SJCRH30 (cell line): ENCODE measurements at regions not wholly inside any gene's neighbourhood (a gene's known extent, or its start where the extent isn't known, plus 50 kb on each side); places are given as distances from the start of the nearest gene placed in this dataset.
A peak's percentile ranks its signal among the peaks of the same experiment; 100 is the strongest.
"Not testable (repeated sequence)": the region's sequence is repeated elsewhere in the genome, so short reads cannot be mapped to it uniquely, and the experiment has no call there.

Experiments
- DNase-seq, 2 experiments: peaks; one replicate each; pipeline ENCODE4 v3.0.0-alpha.2; 2015 to 2020
- H3K27ac ChIP-seq: fragments of 250-450 bp; sonication (Bioruptor Pico); 2 replicates; pipeline ENCODE4 v1.5.1; 2020; ENCODE audit warnings: mild to moderate bottlenecking, moderate library complexity
- H3K27me3 ChIP-seq: fragments of 250-450 bp; sonication (Bioruptor Pico); 2 replicates; pipeline ENCODE4 v1.5.1; 2020; ENCODE audit warnings: mild to moderate bottlenecking, moderate library complexity
- H3K36me3 ChIP-seq: fragments of 250-450 bp; sonication (Bioruptor Pico); 2 replicates; pipeline ENCODE4 v1.5.1; 2020; ENCODE audit warnings: mild to moderate bottlenecking, moderate library complexity
- H3K4me1 ChIP-seq: fragments of 250-450 bp; sonication (Bioruptor Pico); 2 replicates; pipeline ENCODE4 v1.5.1; 2020; ENCODE audit warnings: mild to moderate bottlenecking, moderate library complexity
- H3K4me3 ChIP-seq: fragments of 250-450 bp; sonication (Bioruptor Pico); 2 replicates; pipeline ENCODE4 v1.5.1; 2020; ENCODE audit warnings: mild to moderate bottlenecking, moderate library complexity
- H3K9me3 ChIP-seq: fragments of 250-450 bp; sonication (Bioruptor Pico); replicated peaks from 2 replicates; pipeline ENCODE4 v1.5.1; 2020; ENCODE audit warnings: mild to moderate bottlenecking, moderate library complexity

GRCh38 chrX:475926-476723 lies 89.4 kb upstream of the PPP2R3B start:
- Histone ChIP-seq H3K27me3 (no peaks in the 10 kb centered on the region), H3K4me3 (no peak overlapping the region), H3K9me3 (no peaks in the 10 kb centered on the region), H3K4me1 (no peaks in the 10 kb centered on the region), H3K27ac (no peak overlapping the region), H3K36me3 (no peaks in the 10 kb centered on the region)
- DNase-seq = no peak

- Histone ChIP-seq H3K27ac (no peak overlapping the region), H3K36me3 (no peaks in the 10 kb centered on the region), H3K9me3 (no peaks in the 10 kb centered on the region), H3K4me1 (no peaks in the 10 kb centered on the region), H3K4me3 (no peak overlapping the region), H3K27me3 (no peaks in the 10 kb centered on the region)
- no peak for DNase-seq
Observed at GRCh38 chrX:476724-477075, 90.0 kb upstream of the PPP2R3B start.

GRCh38 chrX:477441-478012 lies 90.8 kb upstream of the PPP2R3B start:
- no peak overlapping the region for H3K4me3 ChIP-seq
- no peaks in the 10 kb centered on the region for H3K4me1 ChIP-seq
- H3K9me3 ChIP-seq = no peaks in the 10 kb centered on the region
- no peaks in the 10 kb centered on the region for H3K36me3 ChIP-seq
- H3K27ac ChIP-seq = no peak overlapping the region
- no peaks in the 10 kb centered on the region; the same call in 1 of the 2 replicates for H3K27me3 ChIP-seq
- no peak for DNase-seq

DNA sequence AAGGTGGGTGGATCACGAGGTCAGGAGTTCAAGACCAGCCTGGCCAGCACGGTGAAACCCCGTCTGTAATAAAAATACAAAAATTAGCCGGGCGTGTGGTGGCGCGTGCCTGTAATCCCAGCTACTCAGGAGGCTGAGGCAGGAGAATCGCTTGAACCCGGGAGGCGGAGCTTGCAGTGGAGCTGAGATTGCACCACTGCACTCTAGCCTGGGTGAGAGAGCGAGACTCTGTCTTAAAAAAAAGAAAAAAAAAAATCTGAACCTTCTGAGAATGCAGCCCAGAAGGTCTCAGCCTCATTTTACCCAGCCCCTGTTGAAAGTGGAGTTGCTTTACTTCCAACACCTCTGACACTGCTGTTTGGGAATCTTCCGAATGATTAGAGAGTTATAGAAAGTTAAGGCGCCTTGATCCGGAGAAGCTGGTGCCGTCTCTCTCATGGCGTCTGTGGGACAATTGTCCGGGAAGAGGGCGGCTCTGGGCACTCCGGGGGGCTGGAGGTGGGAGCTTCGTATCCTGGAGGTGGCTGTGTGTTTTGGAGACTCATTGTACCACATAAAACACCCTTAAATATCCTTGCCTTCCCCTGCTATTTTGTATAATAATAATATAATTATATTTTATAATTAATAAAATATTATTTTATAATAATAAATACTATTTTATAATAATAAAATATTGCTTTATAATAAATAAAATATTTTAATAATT lies 92.7 kb upstream of the PPP2R3B start:
- Histone ChIP-seq H3K27me3 (no peaks in the 10 kb centered on the region; the same call in 1 of the 2 replicates), H3K4me3 (no peak overlapping the region), H3K27ac (no peak overlapping the region), H3K36me3 (no peaks in the 10 kb centered on the region), H3K9me3 (no peaks in the 10 kb centered on the region), H3K4me1 (no peaks in the 10 kb centered on the region)
- no peak for DNase-seq

- H3K9me3 ChIP-seq = no peaks in the 10 kb centered on the region
- DNase-seq = peak in 1 of 2 experiments; percentile 6
- no peak overlapping the region for H3K4me3 ChIP-seq
- no peak overlapping the region for H3K27ac ChIP-seq
- no peaks in the 10 kb centered on the region for H3K36me3 ChIP-seq
- no peaks in the 10 kb centered on the region; the same call in 1 of the 2 replicates for H3K27me3 ChIP-seq
- no peaks in the 10 kb centered on the region for H3K4me1 ChIP-seq
Observed at GRCh38 chrX:480861-481417, 94.2 kb upstream of the PPP2R3B start.

DNA sequence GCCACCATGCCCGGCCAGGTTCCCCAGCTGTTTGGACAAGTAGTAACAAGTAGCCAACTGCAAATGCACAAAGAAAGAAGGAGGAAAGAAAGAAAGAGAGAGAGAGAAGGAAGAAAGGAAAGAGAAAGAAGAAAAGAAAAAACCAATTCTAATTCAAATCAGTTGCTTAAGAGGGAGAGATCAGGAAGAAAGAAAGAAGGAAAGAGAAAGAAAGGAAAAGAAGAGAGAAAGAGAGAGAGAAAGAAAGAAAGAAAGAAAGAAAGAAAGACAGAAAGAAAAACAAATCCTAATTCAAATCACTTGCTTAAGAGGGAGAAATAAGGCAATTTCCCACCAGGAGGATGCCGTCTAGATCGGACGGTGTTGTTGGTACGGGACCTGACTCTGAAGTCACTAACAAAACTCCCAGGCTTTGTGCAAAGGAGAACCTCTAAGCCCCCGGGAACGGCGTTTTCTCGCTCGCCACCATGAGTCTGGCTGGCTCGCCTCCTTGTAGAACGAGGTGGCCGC lies 95.5 kb upstream of the PPP2R3B start:
- Histone ChIP-seq H3K9me3 (no peaks in the 10 kb centered on the region), H3K36me3 (no peaks in the 10 kb centered on the region), H3K4me3 (peak overlapping the region; percentile 11; the same call in 1 of the 2 replicates), H3K4me1 (no peaks in the 10 kb centered on the region), H3K27me3 (no peaks in the 10 kb centered on the region; the same call in 1 of the 2 replicates), H3K27ac (no peak overlapping the region)
- peak; percentile 18 to 38 for DNase-seq

- Histone ChIP-seq H3K27me3 (no peaks in the 10 kb centered on the region; the same call in 1 of the 2 replicates), H3K36me3 (no peaks in the 10 kb centered on the region), H3K9me3 (no peaks in the 10 kb centered on the region), H3K27ac (no peak overlapping the region), H3K4me1 (no peaks in the 10 kb centered on the region), H3K4me3 (peak overlapping the region; percentile 11; the same call in 1 of the 2 replicates)
- DNase-seq = no peak
Observed at GRCh38 chrX:482702-483203, 96.0 kb upstream of the PPP2R3B start.

DNA sequence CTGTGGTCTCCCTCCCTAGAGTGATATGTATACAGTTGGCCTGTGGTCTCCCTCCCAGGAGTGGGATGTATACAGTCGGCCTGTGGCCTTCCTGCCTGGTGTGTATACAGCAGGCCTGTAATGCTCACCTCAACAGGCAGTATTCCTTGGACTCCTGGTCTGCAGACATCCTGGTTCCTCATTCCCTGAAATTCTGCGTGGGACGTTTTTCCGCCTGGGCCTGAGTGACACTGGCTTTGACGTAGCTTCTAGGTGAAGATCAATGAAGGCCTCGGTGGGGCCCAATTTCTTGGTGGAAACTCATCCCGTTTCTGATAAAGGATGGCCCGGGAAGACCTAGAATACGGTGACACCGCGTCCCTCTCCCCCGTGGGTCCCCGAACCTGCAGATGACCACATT lies 98.7 kb upstream of the PPP2R3B start:
- Histone ChIP-seq H3K36me3 (no peaks in the 10 kb centered on the region), H3K27me3 (no peaks in the 10 kb centered on the region; the same call in 1 of the 2 replicates), H3K4me3 (no peak overlapping the region), H3K27ac (no peak overlapping the region), H3K4me1 (no peaks in the 10 kb centered on the region), H3K9me3 (no peaks in the 10 kb centered on the region)
- DNase-seq = no peak

DNA sequence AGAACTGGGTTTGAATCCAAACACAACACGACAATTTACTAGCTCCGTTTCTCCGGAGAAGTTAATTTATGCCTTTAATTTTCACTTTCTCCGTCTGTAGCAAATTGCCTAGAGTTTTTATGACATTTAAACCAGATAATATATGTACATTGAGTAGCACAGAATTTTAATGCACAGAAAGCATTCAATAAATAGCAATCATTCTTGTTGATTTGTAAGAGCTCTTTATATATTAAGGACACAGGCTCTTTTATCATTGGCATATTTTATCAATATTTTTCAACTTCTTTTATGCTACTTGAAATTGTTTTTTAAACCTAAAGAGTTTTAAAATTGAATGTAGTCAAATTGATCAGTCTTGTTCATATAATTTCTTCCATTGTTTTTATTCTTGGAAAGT lies 99.6 kb upstream of the PPP2R3B start:
- H3K36me3 ChIP-seq = no peaks in the 10 kb centered on the region
- no peak for DNase-seq
- no peak overlapping the region for H3K27ac ChIP-seq
- H3K4me3 ChIP-seq = no peak overlapping the region
- H3K9me3 ChIP-seq = no peaks in the 10 kb centered on the region
- H3K27me3 ChIP-seq = no peaks in the 10 kb centered on the region; the same call in 1 of the 2 replicates
- no peaks in the 10 kb centered on the region for H3K4me1 ChIP-seq

- no peak for DNase-seq
- no peaks in the 10 kb centered on the region for H3K9me3 ChIP-seq
- no peak overlapping the region for H3K4me3 ChIP-seq
- no peaks in the 10 kb centered on the region for H3K36me3 ChIP-seq
- no peaks in the 10 kb centered on the region for H3K4me1 ChIP-seq
- H3K27ac ChIP-seq = no peak overlapping the region
- no peaks in the 10 kb centered on the region for H3K27me3 ChIP-seq
Observed at GRCh38 chrX:487836-488235, 101.1 kb upstream of the PPP2R3B start.

DNA sequence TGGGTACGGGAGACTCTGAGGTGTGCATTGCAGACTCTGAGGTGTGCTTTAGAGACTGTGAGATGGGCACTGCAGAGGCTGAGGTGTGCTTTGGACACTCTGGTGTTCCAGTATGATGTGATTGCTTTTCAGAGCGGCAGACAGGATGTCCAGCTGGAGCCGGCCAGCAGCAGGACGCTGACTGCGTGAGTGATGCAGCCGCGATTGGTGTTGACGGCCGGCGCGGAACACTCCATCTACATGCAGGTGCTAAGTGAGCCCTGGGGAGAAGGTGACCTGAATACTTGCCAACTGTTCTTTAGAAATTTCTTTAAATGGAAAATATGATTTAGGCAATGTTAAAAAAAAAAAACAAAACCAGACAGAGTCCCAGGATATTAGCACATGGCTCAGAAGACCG lies 103.1 kb upstream of the PPP2R3B start:
- no peaks in the 10 kb centered on the region for H3K4me1 ChIP-seq
- no peaks in the 10 kb centered on the region for H3K9me3 ChIP-seq
- no peaks in the 10 kb centered on the region for H3K36me3 ChIP-seq
- no peaks in the 10 kb centered on the region for H3K27me3 ChIP-seq
- no peak overlapping the region for H3K27ac ChIP-seq
- DNase-seq = no peak
- no peak overlapping the region for H3K4me3 ChIP-seq

DNA sequence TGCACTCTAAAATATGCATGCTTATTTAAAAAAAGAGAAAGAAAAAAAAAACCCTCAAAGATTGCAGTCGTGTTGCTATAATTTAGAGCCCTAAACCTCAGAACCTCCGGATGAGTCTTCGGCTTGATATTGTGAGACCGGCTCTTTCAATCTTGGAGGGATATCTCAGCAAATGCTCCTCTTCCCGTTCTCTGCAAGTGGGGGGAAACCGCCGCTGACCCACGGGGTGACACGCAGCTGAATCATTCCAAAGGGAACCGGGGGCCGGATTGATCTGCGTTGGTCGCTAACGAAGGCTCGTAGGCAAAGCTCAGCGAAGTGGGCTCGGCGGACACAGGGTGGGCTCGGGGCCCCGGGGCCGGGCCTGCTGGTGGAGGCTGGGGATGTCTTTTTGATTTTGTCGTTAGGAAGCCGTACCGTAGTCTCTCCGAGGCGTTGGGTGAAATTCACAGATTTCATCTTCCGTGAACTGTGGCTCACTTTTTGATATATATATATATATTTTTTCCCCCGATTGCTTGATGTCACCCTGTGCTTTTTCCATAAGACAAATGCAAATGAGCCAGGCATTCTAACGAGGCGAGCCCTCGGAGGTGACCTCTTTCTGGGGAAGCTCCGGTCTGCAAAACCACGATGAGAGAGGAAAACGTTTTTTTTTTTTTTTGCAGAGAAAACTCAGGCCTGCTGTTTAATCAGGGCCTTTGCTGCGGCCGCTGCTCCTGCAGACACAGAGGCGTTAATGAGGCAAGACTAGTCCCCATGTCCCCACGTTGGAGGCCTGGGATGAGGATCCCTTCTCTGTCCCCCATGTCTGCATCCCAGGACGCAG lies 110.7 kb upstream of the PPP2R3B start:
- no peaks in the 10 kb centered on the region for H3K9me3 ChIP-seq
- DNase-seq = no peak
- no peaks in the 10 kb centered on the region for H3K27me3 ChIP-seq
- no peaks in the 10 kb centered on the region for H3K36me3 ChIP-seq
- no peak overlapping the region for H3K27ac ChIP-seq
- no peaks in the 10 kb centered on the region for H3K4me1 ChIP-seq
- no peak overlapping the region for H3K4me3 ChIP-seq

GRCh38 chrX:498901-499300 lies 112.2 kb upstream of the PPP2R3B start:
- not testable (repeated sequence) for H3K4me1 ChIP-seq, H3K36me3 ChIP-seq, H3K27ac ChIP-seq, DNase-seq, H3K9me3 ChIP-seq, H3K27me3 ChIP-seq, H3K4me3 ChIP-seq

DNA sequence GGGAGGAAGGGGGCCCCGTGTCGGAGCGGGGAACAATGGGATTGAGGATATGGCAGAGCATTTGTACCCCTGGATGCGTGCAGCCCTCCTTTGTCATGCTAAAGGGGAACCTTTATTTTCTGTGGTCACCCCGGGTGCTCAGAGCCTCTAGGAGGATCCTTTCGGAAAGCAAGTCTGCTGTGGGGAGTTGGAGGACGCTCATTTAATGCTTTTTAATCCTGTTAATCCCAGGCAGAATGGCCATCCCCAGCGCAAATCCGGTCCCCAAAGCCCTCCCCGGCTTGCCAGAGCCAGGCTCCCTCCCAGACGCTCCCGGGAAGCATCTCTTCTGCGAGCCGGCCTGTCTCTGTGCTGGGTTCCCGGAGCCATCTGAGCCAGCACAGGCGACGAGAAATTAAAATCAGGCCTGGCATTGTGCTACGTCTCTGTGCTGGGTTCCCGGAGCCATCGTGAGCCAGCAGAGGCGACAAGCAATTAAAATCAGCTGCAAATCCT lies 113.2 kb upstream of the PPP2R3B start:
- Histone ChIP-seq H3K27me3 (no peaks in the 10 kb centered on the region), H3K4me1 (no peaks in the 10 kb centered on the region), H3K4me3 (no peak overlapping the region), H3K9me3 (no peaks in the 10 kb centered on the region), H3K27ac (no peak overlapping the region), H3K36me3 (no peaks in the 10 kb centered on the region)
- peak in 1 of 2 experiments; percentile 24 for DNase-seq
